ENCODE measurements at regions not wholly inside any gene's neighbourhood (a gene's known extent, or its start where the extent isn't known, plus 50 kb on each side); places are given as distances from the start of the nearest gene placed in this dataset.

- Histone ChIP-seq H3K9ac (ENCODE audit: low read depth, low read length) (no peak overlapping the region), H3K9me3 (ENCODE audit: control insufficient read depth, insufficient read depth, low read length) (no peaks in the 10 kb centered on the region; the same call in 1 of the 2 replicates), H3K18ac (ENCODE audit: low read depth, low read length) (no peak overlapping the region), H2AFZ (replicated peaks; ENCODE audit: low read length, poor library complexity) (no peak overlapping the region), H3K23ac (ENCODE audit: low read depth, low read length) (no peak overlapping the region), H3K79me1 (ENCODE audit: low read depth in 1 of 2, low read length in 2 of 2) (no peaks in the 10 kb centered on the region), H3K4ac (ENCODE audit: low read depth, low read length) (no peak overlapping the region), H2AK9ac (replicated peaks; ENCODE audit: low read depth, low read length, poor library complexity) (no peak overlapping the region), H2AK5ac (ENCODE audit: low read depth, low read length) (no peak overlapping the region), H3K56ac (ENCODE audit: extremely low read depth, insufficient read depth, low read length) (no peak overlapping the region), H4K91ac (ENCODE audit: insufficient read depth, low read depth, low read length) (no peak overlapping the region), H2BK120ac (ENCODE audit: low read depth, low read length) (no peak overlapping the region), H3K4me1 (ENCODE audit: control insufficient read depth, insufficient read depth, low read length) (no peaks in the 10 kb centered on the region), H2BK15ac (ENCODE audit: low read depth, low read length) (no peak overlapping the region), H3K4me3 (ENCODE audit: insufficient read depth, low read depth, low read length) (no peak overlapping the region), H3K27me3 (ENCODE audit: control insufficient read depth, insufficient read depth, low read length) (no peaks in the 10 kb centered on the region), H3K27ac (ENCODE audit: insufficient read depth, low read length) (no peak overlapping the region), H2BK5ac (ENCODE audit: low read depth, low read length, poor library complexity, severe bottlenecking) (no peak overlapping the region), H3K9me1 (ENCODE audit: insufficient read depth, low read length) (no peaks in the 10 kb centered on the region), H4K8ac (ENCODE audit: low read depth in 2 of 2, low read length in 2 of 2) (no peak overlapping the region), H3K36me3 (ENCODE audit: control insufficient read depth, insufficient read depth, low read length) (no peaks in the 10 kb centered on the region), H3K4me2 (ENCODE audit: low read depth, low read length) (no peak overlapping the region), H2BK20ac (ENCODE audit: low read depth, low read length) (no peak overlapping the region), H3K14ac (replicated peaks; ENCODE audit: low read depth, low read length) (no peak overlapping the region), H4K5ac (ENCODE audit: low read depth, low read length) (no peak overlapping the region), H4K20me1 (ENCODE audit: insufficient read depth, low read length) (no peaks in the 10 kb centered on the region)
- ATAC-seq (ENCODE audit: low read depth) (no peak), DNase-seq (no peak)
- dilution Hi-C loops (cut with HindIII; ENCODE audit: low sequenced_read_pairs, unreplicated experiment) (no loop called here), in situ Hi-C loops (cut with MboI; ENCODE audit: low sequenced_read_pairs) (no loop called here), intact Hi-C loops (cut with micrococcal nuclease) (no loop called here)
- POLR2A ChIA-PET (ENCODE audit: unreplicated experiment), result no interaction called here
- CTCF ChIA-PET, result interaction anchor here (1.0 kb wide), 1 partner anchor 17 kb away, joined by 3 read pairs; no protein-coding TSS in a partner anchor
- no peak for TF ChIP-seq BHLHE40 (IDR thresholded peaks at IDR 0.05; ENCODE audit: low read depth, low read length)
- TF ChIP-seq MAFK (IDR thresholded peaks at IDR 0.05; ENCODE audit: low read depth, low read length), result no peak
- TF ChIP-seq CEBPB (IDR thresholded peaks at IDR 0.05; ENCODE audit: low read depth, low read length), result no peak
- TF ChIP-seq POLR2A (IDR thresholded peaks at IDR 0.05; ENCODE audit: low read depth, low read length), result no peak
- TF ChIP-seq SMC3 (IDR thresholded peaks at IDR 0.05; ENCODE audit: low read depth, low read length), result no peak
- no peak for TF ChIP-seq CHD1 (IDR thresholded peaks at IDR 0.05; ENCODE audit: low read depth, low read length)
- TF ChIP-seq RFX5 (IDR thresholded peaks at IDR 0.05; ENCODE audit: low read depth, low read length), result no peak
- TF ChIP-seq MAZ (IDR thresholded peaks at IDR 0.05; ENCODE audit: borderline replicate concordance, low read depth, low read length), result no peak
- TF ChIP-seq, protein P1, sequence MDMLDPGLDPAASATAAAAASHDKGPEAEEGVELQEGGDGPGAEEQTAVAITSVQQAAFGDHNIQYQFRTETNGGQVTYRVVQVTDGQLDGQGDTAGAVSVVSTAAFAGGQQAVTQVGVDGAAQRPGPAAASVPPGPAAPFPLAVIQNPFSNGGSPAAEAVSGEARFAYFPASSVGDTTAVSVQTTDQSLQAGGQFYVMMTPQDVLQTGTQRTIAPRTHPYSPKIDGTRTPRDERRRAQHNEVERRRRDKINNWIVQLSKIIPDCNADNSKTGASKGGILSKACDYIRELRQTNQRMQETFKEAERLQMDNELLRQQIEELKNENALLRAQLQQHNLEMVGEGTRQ (IDR thresholded peaks at IDR 0.05; ENCODE audit: low read depth, low read length), result no peak
- TF ChIP-seq, protein P2, sequence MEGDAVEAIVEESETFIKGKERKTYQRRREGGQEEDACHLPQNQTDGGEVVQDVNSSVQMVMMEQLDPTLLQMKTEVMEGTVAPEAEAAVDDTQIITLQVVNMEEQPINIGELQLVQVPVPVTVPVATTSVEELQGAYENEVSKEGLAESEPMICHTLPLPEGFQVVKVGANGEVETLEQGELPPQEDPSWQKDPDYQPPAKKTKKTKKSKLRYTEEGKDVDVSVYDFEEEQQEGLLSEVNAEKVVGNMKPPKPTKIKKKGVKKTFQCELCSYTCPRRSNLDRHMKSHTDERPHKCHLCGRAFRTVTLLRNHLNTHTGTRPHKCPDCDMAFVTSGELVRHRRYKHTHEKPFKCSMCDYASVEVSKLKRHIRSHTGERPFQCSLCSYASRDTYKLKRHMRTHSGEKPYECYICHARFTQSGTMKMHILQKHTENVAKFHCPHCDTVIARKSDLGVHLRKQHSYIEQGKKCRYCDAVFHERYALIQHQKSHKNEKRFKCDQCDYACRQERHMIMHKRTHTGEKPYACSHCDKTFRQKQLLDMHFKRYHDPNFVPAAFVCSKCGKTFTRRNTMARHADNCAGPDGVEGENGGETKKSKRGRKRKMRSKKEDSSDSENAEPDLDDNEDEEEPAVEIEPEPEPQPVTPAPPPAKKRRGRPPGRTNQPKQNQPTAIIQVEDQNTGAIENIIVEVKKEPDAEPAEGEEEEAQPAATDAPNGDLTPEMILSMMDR (conservative IDR thresholded peaks at IDR 0.05; ENCODE audit: low read depth, low read length), result no peak
- no peak for TF ChIP-seq RAD21 (IDR thresholded peaks at IDR 0.05; ENCODE audit: low read length)
- TF ChIP-seq RCOR1 (IDR thresholded peaks at IDR 0.05; ENCODE audit: insufficient replicate concordance, low read length), result no peak
- TF ChIP-seq MXI1 (IDR thresholded peaks at IDR 0.05; ENCODE audit: borderline replicate concordance, low read depth, low read length), result no peak
- no peak for TF ChIP-seq NFE2L2 (IDR thresholded peaks at IDR 0.05; ENCODE audit: low read depth, low read length)
- no peak for TF ChIP-seq FOS (IDR thresholded peaks at IDR 0.05; ENCODE audit: low read depth, low read length)
- TF ChIP-seq ELK1 (IDR thresholded peaks at IDR 0.05; ENCODE audit: borderline replicate concordance, low read depth, low read length), result no peak
- no TSS peak for BruUV-seq (replicated peaks)
These were observed 174.3 kb upstream of the TENM3 start for GRCh38 chr4:182068920-182069319.

All from IMR-90 (cell line).